Upper lobe of left lung (tissue), 4 donors: ENCODE measurements at regions not wholly inside any gene's neighbourhood (a gene's known extent, or its start where the extent isn't known, plus 50 kb on each side); places are given as distances from the start of the nearest gene placed in this dataset.

ENCODE experiments used
- CTCF ChIP-seq, 6 experiments: fragments of 450-650 bp in 4 of 6; fragments of 200-600 bp in 2 of 6; sonication (generic) in 2 of 6; IDR thresholded peaks; one replicate each; pipeline ENCODE4 v1.5.1; 2016 to 2019; ENCODE audit warnings: antibody characterized with exemption in 6 of 6
- POLR2A ChIP-seq, 4 donors: fragments of 450-650 bp; IDR thresholded peaks; one replicate each; pipeline ENCODE4 v1.5.1; 2016 to 2017; ENCODE audit warnings: antibody characterized with exemption in 4 of 4, mild to moderate bottlenecking in 2 of 4
- POLR2AphosphoS5 ChIP-seq, 2 donors: sonication (generic); formaldehyde crosslinking; IDR thresholded peaks; one replicate each; pipeline ENCODE4 v1.5.1; 2017; ENCODE audit warnings: antibody characterized with exemption in 2 of 2

- no peak for TF ChIP-seq CTCF (IDR thresholded peaks at IDR 0.05)
- TF ChIP-seq POLR2AphosphoS5 (IDR thresholded peaks at IDR 0.05): no peak
- no peak for TF ChIP-seq POLR2A (IDR thresholded peaks at IDR 0.05)
Observed at GRCh38 chr4:103947617-103948016, 227.8 kb upstream of the TACR3 start.
